ENCODE measurements at regions not wholly inside any gene's neighbourhood (a gene's known extent, or its start where the extent isn't known, plus 50 kb on each side); places are given as distances from the start of the nearest gene placed in this dataset.

DNA sequence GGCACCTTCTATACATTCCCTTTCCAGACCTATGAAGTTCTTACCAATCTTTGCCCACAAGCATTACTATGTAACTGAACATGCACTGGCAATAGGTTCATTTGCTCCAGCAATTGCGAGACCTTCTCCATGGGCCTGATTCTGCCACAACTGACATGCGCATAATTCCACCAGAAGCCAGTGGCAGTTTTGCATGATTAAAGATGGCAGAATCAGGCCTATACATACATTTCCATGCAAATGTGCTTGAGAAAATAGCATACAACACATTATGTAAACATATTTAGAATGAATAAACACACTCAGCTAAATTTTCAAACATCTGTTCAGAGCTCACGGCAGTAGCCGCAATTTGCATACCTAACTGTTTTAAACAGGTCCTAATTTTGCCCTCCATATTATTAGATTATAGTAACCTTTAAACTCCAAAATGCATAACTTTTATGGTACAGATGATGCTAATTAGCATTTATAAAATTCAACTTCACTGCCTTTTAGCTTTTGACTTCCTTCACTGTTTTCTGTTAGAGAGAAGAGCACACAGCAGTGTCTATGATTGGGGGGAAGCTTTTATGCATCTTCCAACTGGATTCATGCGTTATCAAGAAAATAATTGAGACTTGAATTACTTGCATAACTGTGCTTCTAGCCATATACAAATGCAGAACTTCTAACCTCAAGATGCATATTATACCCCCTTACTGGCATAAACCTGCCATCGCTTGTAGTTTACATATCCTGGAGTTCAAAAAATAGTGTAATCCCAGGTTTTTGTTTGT, 155.3 kb upstream of the CDH19 start (continued):
- TF ChIP-seq, protein P1, sequence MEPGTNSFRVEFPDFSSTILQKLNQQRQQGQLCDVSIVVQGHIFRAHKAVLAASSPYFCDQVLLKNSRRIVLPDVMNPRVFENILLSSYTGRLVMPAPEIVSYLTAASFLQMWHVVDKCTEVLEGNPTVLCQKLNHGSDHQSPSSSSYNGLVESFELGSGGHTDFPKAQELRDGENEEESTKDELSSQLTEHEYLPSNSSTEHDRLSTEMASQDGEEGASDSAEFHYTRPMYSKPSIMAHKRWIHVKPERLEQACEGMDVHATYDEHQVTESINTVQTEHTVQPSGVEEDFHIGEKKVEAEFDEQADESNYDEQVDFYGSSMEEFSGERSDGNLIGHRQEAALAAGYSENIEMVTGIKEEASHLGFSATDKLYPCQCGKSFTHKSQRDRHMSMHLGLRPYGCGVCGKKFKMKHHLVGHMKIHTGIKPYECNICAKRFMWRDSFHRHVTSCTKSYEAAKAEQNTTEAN (CRISPR knock-in tag; IDR thresholded peaks at IDR 0.05), result no peak

DNA sequence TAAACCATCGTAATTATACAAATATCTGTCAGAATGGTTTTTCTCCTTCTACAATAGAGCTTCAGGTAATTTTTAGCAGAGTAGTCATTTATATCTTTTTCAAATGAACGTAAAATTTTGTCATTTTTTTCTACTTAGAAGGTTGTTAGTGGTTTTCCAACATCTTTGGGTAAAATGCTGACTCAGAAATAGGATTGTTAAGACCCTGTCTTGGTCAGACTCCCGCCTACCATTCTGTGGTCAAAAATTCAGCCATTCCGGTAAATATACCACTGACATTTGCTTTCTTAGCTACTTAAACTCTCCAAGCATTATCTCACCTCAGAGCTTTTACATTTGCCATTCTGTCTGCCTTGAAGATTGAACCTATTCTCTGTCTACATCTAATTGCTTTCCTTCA, 154.1 kb upstream of the CDH19 start:
- TF ChIP-seq, protein P2, sequence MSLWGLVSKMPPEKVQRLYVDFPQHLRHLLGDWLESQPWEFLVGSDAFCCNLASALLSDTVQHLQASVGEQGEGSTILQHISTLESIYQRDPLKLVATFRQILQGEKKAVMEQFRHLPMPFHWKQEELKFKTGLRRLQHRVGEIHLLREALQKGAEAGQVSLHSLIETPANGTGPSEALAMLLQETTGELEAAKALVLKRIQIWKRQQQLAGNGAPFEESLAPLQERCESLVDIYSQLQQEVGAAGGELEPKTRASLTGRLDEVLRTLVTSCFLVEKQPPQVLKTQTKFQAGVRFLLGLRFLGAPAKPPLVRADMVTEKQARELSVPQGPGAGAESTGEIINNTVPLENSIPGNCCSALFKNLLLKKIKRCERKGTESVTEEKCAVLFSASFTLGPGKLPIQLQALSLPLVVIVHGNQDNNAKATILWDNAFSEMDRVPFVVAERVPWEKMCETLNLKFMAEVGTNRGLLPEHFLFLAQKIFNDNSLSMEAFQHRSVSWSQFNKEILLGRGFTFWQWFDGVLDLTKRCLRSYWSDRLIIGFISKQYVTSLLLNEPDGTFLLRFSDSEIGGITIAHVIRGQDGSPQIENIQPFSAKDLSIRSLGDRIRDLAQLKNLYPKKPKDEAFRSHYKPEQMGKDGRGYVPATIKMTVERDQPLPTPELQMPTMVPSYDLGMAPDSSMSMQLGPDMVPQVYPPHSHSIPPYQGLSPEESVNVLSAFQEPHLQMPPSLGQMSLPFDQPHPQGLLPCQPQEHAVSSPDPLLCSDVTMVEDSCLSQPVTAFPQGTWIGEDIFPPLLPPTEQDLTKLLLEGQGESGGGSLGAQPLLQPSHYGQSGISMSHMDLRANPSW (CRISPR knock-in tag; conservative IDR thresholded peaks at IDR 0.05; ENCODE audit: low read depth), result no peak
- TF ChIP-seq, protein P3, sequence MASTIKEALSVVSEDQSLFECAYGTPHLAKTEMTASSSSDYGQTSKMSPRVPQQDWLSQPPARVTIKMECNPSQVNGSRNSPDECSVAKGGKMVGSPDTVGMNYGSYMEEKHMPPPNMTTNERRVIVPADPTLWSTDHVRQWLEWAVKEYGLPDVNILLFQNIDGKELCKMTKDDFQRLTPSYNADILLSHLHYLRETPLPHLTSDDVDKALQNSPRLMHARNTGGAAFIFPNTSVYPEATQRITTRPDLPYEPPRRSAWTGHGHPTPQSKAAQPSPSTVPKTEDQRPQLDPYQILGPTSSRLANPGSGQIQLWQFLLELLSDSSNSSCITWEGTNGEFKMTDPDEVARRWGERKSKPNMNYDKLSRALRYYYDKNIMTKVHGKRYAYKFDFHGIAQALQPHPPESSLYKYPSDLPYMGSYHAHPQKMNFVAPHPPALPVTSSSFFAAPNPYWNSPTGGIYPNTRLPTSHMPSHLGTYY (CRISPR knock-in tag; IDR thresholded peaks at IDR 0.05), result no peak
- TF ChIP-seq ESRRA (CRISPR knock-in tag; IDR thresholded peaks at IDR 0.05; ENCODE audit: borderline replicate concordance) (no peak), GRHL2 (CRISPR knock-in tag; IDR thresholded peaks at IDR 0.05; ENCODE audit: insufficient replicate concordance, severe bottlenecking) (no peak), ZNF121 (CRISPR knock-in tag; IDR thresholded peaks at IDR 0.05) (no peak), NFYB (CRISPR knock-in tag; conservative IDR thresholded peaks at IDR 0.05; ENCODE audit: low read depth) (no peak), NR2C2 (CRISPR knock-in tag; IDR thresholded peaks at IDR 0.05) (no peak), SMAD3 (CRISPR knock-in tag; IDR thresholded peaks at IDR 0.05; ENCODE audit: borderline replicate concordance) (no peak), SOX15 (CRISPR knock-in tag; IDR thresholded peaks at IDR 0.05) (no peak), ZNF396 (CRISPR knock-in tag; IDR thresholded peaks at IDR 0.05; ENCODE audit: borderline replicate concordance) (no peak), CBFB (CRISPR knock-in tag; IDR thresholded peaks at IDR 0.05; ENCODE audit: low read depth) (no peak), CREM (CRISPR knock-in tag; IDR thresholded peaks at IDR 0.05) (no peak)
- TF ChIP-seq, protein P4, sequence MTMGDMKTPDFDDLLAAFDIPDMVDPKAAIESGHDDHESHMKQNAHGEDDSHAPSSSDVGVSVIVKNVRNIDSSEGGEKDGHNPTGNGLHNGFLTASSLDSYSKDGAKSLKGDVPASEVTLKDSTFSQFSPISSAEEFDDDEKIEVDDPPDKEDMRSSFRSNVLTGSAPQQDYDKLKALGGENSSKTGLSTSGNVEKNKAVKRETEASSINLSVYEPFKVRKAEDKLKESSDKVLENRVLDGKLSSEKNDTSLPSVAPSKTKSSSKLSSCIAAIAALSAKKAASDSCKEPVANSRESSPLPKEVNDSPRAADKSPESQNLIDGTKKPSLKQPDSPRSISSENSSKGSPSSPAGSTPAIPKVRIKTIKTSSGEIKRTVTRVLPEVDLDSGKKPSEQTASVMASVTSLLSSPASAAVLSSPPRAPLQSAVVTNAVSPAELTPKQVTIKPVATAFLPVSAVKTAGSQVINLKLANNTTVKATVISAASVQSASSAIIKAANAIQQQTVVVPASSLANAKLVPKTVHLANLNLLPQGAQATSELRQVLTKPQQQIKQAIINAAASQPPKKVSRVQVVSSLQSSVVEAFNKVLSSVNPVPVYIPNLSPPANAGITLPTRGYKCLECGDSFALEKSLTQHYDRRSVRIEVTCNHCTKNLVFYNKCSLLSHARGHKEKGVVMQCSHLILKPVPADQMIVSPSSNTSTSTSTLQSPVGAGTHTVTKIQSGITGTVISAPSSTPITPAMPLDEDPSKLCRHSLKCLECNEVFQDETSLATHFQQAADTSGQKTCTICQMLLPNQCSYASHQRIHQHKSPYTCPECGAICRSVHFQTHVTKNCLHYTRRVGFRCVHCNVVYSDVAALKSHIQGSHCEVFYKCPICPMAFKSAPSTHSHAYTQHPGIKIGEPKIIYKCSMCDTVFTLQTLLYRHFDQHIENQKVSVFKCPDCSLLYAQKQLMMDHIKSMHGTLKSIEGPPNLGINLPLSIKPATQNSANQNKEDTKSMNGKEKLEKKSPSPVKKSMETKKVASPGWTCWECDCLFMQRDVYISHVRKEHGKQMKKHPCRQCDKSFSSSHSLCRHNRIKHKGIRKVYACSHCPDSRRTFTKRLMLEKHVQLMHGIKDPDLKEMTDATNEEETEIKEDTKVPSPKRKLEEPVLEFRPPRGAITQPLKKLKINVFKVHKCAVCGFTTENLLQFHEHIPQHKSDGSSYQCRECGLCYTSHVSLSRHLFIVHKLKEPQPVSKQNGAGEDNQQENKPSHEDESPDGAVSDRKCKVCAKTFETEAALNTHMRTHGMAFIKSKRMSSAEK (CRISPR knock-in tag; IDR thresholded peaks at IDR 0.05; ENCODE audit: borderline replicate concordance), result no peak
- TF ChIP-seq, protein P5, sequence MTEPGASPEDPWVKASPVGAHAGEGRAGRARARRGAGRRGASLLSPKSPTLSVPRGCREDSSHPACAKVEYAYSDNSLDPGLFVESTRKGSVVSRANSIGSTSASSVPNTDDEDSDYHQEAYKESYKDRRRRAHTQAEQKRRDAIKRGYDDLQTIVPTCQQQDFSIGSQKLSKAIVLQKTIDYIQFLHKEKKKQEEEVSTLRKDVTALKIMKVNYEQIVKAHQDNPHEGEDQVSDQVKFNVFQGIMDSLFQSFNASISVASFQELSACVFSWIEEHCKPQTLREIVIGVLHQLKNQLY (CRISPR knock-in tag; IDR thresholded peaks at IDR 0.05), result no peak
- TF ChIP-seq, protein P6, sequence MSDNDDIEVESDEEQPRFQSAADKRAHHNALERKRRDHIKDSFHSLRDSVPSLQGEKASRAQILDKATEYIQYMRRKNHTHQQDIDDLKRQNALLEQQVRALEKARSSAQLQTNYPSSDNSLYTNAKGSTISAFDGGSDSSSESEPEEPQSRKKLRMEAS (CRISPR knock-in tag; IDR thresholded peaks at IDR 0.05), result no peak
- TF ChIP-seq, protein P7, sequence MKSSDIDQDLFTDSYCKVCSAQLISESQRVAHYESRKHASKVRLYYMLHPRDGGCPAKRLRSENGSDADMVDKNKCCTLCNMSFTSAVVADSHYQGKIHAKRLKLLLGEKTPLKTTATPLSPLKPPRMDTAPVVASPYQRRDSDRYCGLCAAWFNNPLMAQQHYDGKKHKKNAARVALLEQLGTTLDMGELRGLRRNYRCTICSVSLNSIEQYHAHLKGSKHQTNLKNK (CRISPR knock-in tag; IDR thresholded peaks at IDR 0.05), result no peak
- TF ChIP-seq, protein P8, sequence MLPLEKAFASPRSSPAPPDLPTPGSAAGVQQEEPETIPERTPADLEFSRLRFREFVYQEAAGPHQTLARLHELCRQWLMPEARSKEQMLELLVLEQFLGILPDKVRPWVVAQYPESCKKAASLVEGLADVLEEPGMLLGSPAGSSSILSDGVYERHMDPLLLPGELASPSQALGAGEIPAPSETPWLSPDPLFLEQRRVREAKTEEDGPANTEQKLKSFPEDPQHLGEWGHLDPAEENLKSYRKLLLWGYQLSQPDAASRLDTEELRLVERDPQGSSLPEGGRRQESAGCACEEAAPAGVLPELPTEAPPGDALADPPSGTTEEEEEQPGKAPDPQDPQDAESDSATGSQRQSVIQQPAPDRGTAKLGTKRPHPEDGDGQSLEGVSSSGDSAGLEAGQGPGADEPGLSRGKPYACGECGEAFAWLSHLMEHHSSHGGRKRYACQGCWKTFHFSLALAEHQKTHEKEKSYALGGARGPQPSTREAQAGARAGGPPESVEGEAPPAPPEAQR (CRISPR knock-in tag; IDR thresholded peaks at IDR 0.05), result no peak
- Mint-ChIP-seq H3K27me3 (ENCODE audit: low read depth) (no peaks in the 10 kb centered on the region), H3K9me3 (no peaks in the 10 kb centered on the region), H3K4me3 (no peak overlapping the region), H3K27ac (peak overlapping the region; percentile 22; the same call in 1 of the 2 replicates), H3K4me1 (peaks cover 29% of the 10 kb centered on the region), H3K36me3 (no peaks in the 10 kb centered on the region)
- POLR2A ChIA-PET, result no interaction called here
- ATAC-seq (no peak), DNase-seq (ENCODE audit: low spot score) (no peak)
- CTCF ChIA-PET, result interaction anchor here (0.7 kb wide), 1 partner anchor 27 kb away, joined by 4 read pairs; no protein-coding TSS in a partner anchor
